ENCODE measurements at regions not wholly inside any gene's neighbourhood (a gene's known extent, or its start where the extent isn't known, plus 50 kb on each side); places are given as distances from the start of the nearest gene placed in this dataset.
"Not testable (repeated sequence)": the region's sequence is repeated elsewhere in the genome, so short reads cannot be mapped to it uniquely, and the experiment has no call there.

DNA sequence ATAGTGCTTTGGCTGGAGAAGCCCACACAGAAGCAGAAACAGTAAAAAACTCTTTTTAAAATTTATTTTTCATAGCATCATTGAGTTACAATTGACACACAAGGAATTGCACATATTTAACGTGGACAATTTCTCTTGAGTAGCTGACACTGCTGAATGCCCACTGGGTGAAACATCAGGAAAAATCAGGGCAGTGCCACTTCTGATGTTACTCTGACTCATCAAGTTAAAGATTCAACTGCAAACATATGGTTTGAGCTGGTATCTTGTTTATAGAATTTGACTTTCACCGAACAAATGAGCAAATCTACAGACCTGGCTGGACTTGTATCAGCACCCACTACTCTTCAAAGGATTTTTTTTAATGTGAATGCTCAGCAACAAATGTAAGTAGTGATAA is 66.3 kb upstream of the CTSV start:
- not testable (repeated sequence) for DNase-seq (ENCODE audit: low read depth in 3 of 3, low spot score in 2 of 3)

DNA sequence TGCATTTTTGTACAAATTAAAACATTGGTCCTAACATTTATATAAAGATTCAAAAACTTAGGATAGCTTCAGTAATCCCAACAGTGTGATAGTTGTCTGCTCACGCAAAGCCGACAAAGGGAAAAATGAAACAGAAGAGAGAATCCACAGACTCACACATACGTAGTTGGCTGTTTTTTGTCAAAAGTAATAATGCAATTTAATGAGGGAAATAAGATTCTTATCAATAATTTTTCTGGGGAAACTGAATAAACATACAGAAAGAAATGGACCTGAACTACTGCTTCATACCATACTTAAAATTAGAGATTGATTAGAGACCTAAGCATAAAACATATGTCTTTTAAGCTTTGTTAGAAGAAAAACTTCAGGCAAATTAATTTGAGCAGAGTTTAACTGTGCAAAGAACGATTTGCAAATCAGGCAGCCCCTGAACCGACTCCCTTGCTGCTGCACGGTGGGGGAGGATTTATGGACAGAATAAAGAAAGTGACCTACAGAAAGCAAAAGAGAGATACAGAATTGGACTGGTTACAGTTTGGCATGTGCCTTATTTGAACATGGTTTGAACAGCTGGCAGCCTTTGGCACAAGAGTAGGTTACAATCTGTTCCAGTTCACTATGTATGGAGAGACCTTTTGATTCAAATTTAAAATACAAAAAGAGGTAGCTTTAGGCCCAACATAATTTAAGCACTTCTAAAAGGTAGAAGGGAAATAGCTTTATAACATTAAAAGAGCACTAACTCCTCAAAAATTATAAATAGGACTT is 64.9 kb upstream of the CTSV start:
- not testable (repeated sequence) for DNase-seq (ENCODE audit: low read depth in 3 of 3, low spot score in 2 of 3)

DNA sequence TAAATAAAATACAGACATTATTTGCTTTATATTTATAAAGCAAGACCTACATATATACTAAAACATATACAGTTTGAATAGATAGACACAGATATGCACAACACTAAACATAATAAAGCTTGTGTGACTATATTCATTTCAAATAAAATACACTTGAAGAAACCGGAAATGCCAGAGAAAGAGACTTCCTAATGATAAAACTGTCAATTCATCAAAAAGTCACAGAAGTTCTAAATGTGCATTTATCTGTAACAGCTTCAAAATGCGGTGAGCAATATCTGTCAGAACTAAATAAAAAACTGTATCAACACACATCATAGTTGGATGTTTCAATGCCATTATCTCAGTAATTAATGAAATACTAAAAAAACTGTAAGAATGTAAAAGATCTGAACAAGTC is 60.6 kb upstream of the CTSV start:
- DNase-seq (ENCODE audit: low read depth in 3 of 3, low spot score in 2 of 3) = not testable (repeated sequence)

DNA sequence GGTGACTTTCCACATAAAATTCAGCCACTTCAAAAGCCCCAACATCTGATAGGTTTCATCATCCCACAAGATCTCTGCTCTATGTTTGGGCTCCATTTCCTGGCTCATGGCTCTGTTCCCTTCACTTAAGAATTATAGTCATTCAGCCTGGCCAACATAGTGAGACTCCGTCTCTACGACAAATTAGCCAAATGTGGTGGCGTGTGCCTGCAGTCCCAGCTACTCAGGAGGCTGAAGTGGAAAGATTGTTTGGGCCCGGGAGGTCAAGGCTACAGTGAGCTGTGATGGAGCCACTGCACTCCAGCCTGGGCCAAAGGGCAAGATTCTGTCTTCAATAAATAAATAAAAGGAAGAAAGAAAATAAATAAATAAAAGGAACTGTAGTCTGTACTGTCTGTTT is 57.9 kb upstream of the CTSV start:
- no peak for DNase-seq (ENCODE audit: low read depth in 3 of 3, low spot score in 2 of 3)

DNA sequence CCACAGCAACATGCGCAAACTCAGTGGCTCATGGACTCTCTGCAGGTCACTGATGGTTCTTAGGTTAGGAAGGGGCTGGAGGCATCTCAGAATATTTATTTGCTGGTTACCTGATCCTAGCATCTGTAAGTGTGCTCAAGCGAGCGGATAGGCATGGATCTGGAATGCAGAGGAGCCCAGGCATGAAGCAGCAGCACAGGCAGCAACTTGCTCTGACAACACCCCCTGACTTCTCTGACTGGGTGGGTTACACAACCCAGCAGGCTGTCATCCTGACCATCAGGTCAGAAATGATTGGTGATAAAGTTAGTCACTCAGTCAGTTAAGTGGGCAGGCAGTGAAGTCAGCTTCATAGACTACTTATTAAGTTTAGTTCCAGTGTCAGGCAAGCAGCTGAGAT is 50.4 kb upstream of the CTSV start:
- DNase-seq (ENCODE audit: low read depth in 3 of 3, low spot score in 2 of 3) = peak in 1 of 3 donors; percentile 21

All from right renal cortex interstitium (tissue), 3 donors.